Thyroid gland (tissue), 4 donors: ENCODE measurements at regions not wholly inside any gene's neighbourhood (a gene's known extent, or its start where the extent isn't known, plus 50 kb on each side); places are given as distances from the start of the nearest gene placed in this dataset.
A peak's percentile ranks its signal among the peaks of the same experiment; 100 is the strongest.

ENCODE experiments used
- POLR2A ChIP-seq, 2 donors: fragments of 450-650 bp; IDR thresholded peaks; one replicate each; pipeline ENCODE4 v1.6.1; 2017; ENCODE audit warnings: antibody characterized with exemption in 2 of 2, mild to moderate bottlenecking in 2 of 2, moderate library complexity in 1 of 2
- TF ChIP-seq, protein P1 (sequence below), 6 experiments: fragments of 200-600 bp in 3 of 6; fragments of 450-650 bp in 3 of 6; sonication (generic) in 3 of 6; IDR thresholded peaks; one replicate each; pipeline ENCODE4 v1.5.1; 2016 to 2019; ENCODE audit warnings: antibody characterized with exemption in 6 of 6, mild to moderate bottlenecking in 2 of 6, inconsistent platforms in 1 of 6, moderate library complexity in 1 of 6

- TF ChIP-seq, protein P1, sequence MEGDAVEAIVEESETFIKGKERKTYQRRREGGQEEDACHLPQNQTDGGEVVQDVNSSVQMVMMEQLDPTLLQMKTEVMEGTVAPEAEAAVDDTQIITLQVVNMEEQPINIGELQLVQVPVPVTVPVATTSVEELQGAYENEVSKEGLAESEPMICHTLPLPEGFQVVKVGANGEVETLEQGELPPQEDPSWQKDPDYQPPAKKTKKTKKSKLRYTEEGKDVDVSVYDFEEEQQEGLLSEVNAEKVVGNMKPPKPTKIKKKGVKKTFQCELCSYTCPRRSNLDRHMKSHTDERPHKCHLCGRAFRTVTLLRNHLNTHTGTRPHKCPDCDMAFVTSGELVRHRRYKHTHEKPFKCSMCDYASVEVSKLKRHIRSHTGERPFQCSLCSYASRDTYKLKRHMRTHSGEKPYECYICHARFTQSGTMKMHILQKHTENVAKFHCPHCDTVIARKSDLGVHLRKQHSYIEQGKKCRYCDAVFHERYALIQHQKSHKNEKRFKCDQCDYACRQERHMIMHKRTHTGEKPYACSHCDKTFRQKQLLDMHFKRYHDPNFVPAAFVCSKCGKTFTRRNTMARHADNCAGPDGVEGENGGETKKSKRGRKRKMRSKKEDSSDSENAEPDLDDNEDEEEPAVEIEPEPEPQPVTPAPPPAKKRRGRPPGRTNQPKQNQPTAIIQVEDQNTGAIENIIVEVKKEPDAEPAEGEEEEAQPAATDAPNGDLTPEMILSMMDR (IDR thresholded peaks at IDR 0.05), result peak in 3 of 6 experiments; percentile 15 to 24 (median 20)
- TF ChIP-seq POLR2A (IDR thresholded peaks at IDR 0.05), result no peak
Observed at GRCh38 chr20:11553603-11554002, 364.1 kb upstream of the BTBD3 start.
